Mammary epithelial cell (primary cell): ENCODE measurements at regions not wholly inside any gene's neighbourhood (a gene's known extent, or its start where the extent isn't known, plus 50 kb on each side); places are given as distances from the start of the nearest gene placed in this dataset.

Source experiments
- CTCF ChIP-seq, 2 donors: IDR thresholded peaks in 1 of 2; conservative IDR thresholded peaks in 1 of 2; 2 replicates each; pipeline ENCODE4 v1.5.1; 2011 to 2012; ENCODE audit warnings: inconsistent platforms in 2 of 2, low read length in 2 of 2, mild to moderate bottlenecking in 2 of 2, control low read depth in 1 of 2, low read depth in 1 of 2; ENCODE audit not compliant: insufficient read depth in 1 of 2; ENCODE audit errors: extremely low read depth in 1 of 2
- EZH2 ChIP-seq: IDR thresholded peaks from 2 replicates; pipeline ENCODE4 v1.6.1; 2012; ENCODE audit warnings: low read length, inconsistent platforms, borderline replicate concordance

- TF ChIP-seq EZH2 (no peak), CTCF (conservative IDR thresholded peaks at IDR 0.05 in 1 of 2, IDR thresholded peaks at IDR 0.05 in 1 of 2; ENCODE audit: extremely low read depth in 1 of 2, insufficient read depth in 1 of 2, low read depth in 1 of 2, low read length in 2 of 2) (no peak)
Measured at GRCh38 chr5:15373151-15373550, 126.8 kb upstream of the FBXL7 start.
